Adrenal gland (tissue), 5 donors: ENCODE measurements at regions not wholly inside any gene's neighbourhood (a gene's known extent, or its start where the extent isn't known, plus 50 kb on each side); places are given as distances from the start of the nearest gene placed in this dataset.

Experiments used
- POLR2A ChIP-seq, 2 donors: fragments of 450-650 bp; IDR thresholded peaks; one replicate each; pipeline ENCODE4 v1.6.1; 2017; ENCODE audit warnings: antibody characterized with exemption in 2 of 2, mild to moderate bottlenecking in 2 of 2, moderate library complexity in 1 of 2
- TF ChIP-seq, protein P1 (sequence below), 6 experiments: fragments of 450-650 bp in 4 of 6; fragments of 200-600 bp in 2 of 6; sonication (generic) in 1 of 6; IDR thresholded peaks; 1 replicate in 5 of 6; 2 replicates in 1 of 6; pipeline versions ENCODE4 v1.5.1 to v1.8.0; 2016 to 2021; ENCODE audit warnings: antibody characterized with exemption in 6 of 6, mild to moderate bottlenecking in 2 of 6, moderate library complexity in 1 of 6
- donor health status: DM: no; HTN: no; CAD: no.

DNA sequence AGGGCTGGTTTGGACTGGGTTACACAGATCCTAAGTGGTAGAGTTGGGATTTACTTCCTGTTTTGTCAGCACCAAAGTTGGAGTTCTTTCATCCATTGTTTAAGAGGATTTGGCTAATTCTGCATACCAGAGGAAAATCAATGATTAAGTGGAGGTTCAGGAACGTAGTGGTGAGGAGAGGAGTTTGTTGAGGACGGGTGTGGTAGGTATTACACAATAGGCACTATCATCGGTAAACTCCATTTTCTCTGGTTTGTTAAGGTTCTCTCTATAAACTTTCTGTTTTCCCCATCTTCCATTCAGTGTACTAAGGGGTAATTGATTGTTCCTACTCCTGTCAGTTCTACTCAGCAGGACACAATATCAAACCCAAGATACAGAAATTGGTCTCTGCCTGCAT lies 107.5 kb upstream of the VCX2 start:
- TF ChIP-seq, protein P1, sequence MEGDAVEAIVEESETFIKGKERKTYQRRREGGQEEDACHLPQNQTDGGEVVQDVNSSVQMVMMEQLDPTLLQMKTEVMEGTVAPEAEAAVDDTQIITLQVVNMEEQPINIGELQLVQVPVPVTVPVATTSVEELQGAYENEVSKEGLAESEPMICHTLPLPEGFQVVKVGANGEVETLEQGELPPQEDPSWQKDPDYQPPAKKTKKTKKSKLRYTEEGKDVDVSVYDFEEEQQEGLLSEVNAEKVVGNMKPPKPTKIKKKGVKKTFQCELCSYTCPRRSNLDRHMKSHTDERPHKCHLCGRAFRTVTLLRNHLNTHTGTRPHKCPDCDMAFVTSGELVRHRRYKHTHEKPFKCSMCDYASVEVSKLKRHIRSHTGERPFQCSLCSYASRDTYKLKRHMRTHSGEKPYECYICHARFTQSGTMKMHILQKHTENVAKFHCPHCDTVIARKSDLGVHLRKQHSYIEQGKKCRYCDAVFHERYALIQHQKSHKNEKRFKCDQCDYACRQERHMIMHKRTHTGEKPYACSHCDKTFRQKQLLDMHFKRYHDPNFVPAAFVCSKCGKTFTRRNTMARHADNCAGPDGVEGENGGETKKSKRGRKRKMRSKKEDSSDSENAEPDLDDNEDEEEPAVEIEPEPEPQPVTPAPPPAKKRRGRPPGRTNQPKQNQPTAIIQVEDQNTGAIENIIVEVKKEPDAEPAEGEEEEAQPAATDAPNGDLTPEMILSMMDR (IDR thresholded peaks at IDR 0.05) = no peak
- no peak for TF ChIP-seq POLR2A (IDR thresholded peaks at IDR 0.05)
